SK-N-SH treated with all-trans-retinoic acid at 6 μM for 48 hours (cell line): ENCODE measurements at regions not wholly inside any gene's neighbourhood (a gene's known extent, or its start where the extent isn't known, plus 50 kb on each side); places are given as distances from the start of the nearest gene placed in this dataset.

Experiments
- ATAC-seq: fragments of 200-7000 bp; cut with Tn5 transposase; 3 replicates; pipeline ENCODE4 v1.9.1; 2020; ENCODE audit warnings: mild to moderate bottlenecking, moderate library complexity
- ARNTL ChIP-seq: fragments of 450-650 bp; formaldehyde crosslinking; IDR thresholded peaks from 2 replicates; pipeline ENCODE4 v1.5.0; 2020; ENCODE audit warnings: low read depth, mild to moderate bottlenecking, moderate library complexity, borderline replicate concordance
- BACH2 ChIP-seq: fragments of 250-450 bp; sonication (Bioruptor Pico); IDR thresholded peaks from 2 replicates; pipeline ENCODE4 v1.9.0; 2021; ENCODE audit warnings: mild to moderate bottlenecking, borderline replicate concordance
- CREB5 ChIP-seq: fragments of 250-450 bp; sonication (Bioruptor Pico); IDR thresholded peaks from 2 replicates; pipeline ENCODE4 v1.5.1; 2020; ENCODE audit warnings: low read depth, mild to moderate bottlenecking, moderate library complexity
- CSDC2 ChIP-seq: fragments of 250-450 bp; sonication (Bioruptor Pico); IDR thresholded peaks from 2 replicates; pipeline ENCODE4 v1.5.0; 2020; ENCODE audit warnings: mild to moderate bottlenecking, moderate library complexity
- CSRNP3 ChIP-seq: fragments of 250-450 bp; sonication (Bioruptor Pico); IDR thresholded peaks from 2 replicates; pipeline ENCODE4 v1.5.1; 2021; ENCODE audit warnings: mild to moderate bottlenecking, moderate library complexity
- ESRRG ChIP-seq: fragments of 250-450 bp; sonication (Bioruptor Pico); IDR thresholded peaks from 2 replicates; pipeline ENCODE4 v1.6.1; 2021; ENCODE audit warnings: mild to moderate bottlenecking
- GLIS3 ChIP-seq: fragments of 250-450 bp; sonication (Bioruptor Pico); IDR thresholded peaks from 2 replicates; pipeline ENCODE4 v1.5.0; 2020; ENCODE audit warnings: mild to moderate bottlenecking, moderate library complexity
- ISL1 ChIP-seq: fragments of 250-450 bp; sonication (Bioruptor Pico); IDR thresholded peaks from 2 replicates; pipeline ENCODE4 v2.1.2; 2022; ENCODE audit warnings: mild to moderate bottlenecking, moderate library complexity
- OSR1 ChIP-seq: fragments of 250-450 bp; sonication (Bioruptor Pico); IDR thresholded peaks from 2 replicates; pipeline ENCODE4 v1.8.0; 2022; ENCODE audit warnings: moderate library complexity, mild to moderate bottlenecking, inconsistent platforms
- PATZ1 ChIP-seq: fragments of 250-450 bp; sonication (Bioruptor Pico); IDR thresholded peaks from 2 replicates; pipeline ENCODE4 v1.8.0; 2020; ENCODE audit warnings: mild to moderate bottlenecking, moderate library complexity, borderline replicate concordance
- POU6F1 ChIP-seq: fragments of 250-450 bp; sonication (Bioruptor Pico); IDR thresholded peaks from 2 replicates; pipeline ENCODE4 v1.8.0; 2021; ENCODE audit warnings: low read depth, mild to moderate bottlenecking, moderate library complexity, borderline replicate concordance
- RARB ChIP-seq: fragments of 250-450 bp; sonication (Bioruptor Pico); IDR thresholded peaks from 2 replicates; pipeline ENCODE4 v1.8.0; 2021; ENCODE audit warnings: mild to moderate bottlenecking, moderate library complexity
- SNAI2 ChIP-seq: fragments of 250-450 bp; sonication (Bioruptor Pico); IDR thresholded peaks from 2 replicates; pipeline ENCODE4 v1.5.0; 2020; ENCODE audit warnings: mild to moderate bottlenecking, moderate library complexity
- TCF4 ChIP-seq: fragments of 250-450 bp; sonication (Bioruptor Pico); IDR thresholded peaks from 2 replicates; pipeline ENCODE4 v1.8.0; 2021; ENCODE audit warnings: mild to moderate bottlenecking, moderate library complexity, borderline replicate concordance
- TSHZ2 ChIP-seq: fragments of 250-450 bp; sonication (Bioruptor Pico); IDR thresholded peaks from 2 replicates; pipeline ENCODE4 v1.5.0; 2020; ENCODE audit warnings: mild to moderate bottlenecking, moderate library complexity
- ZC3H10 ChIP-seq: fragments of 250-450 bp; sonication (Bioruptor Pico); IDR thresholded peaks from 2 replicates; pipeline ENCODE4 v1.5.1; 2021; ENCODE audit warnings: mild to moderate bottlenecking, moderate library complexity
- ZFP3 ChIP-seq: fragments of 250-450 bp; sonication (Bioruptor Pico); IDR thresholded peaks from 2 replicates; pipeline ENCODE4 v1.5.0; 2020; ENCODE audit warnings: mild to moderate bottlenecking, moderate library complexity
- ZFP30 ChIP-seq: fragments of 450-650 bp; formaldehyde crosslinking; IDR thresholded peaks from 2 replicates; pipeline ENCODE4 v1.5.0; 2022; ENCODE audit warnings: mild to moderate bottlenecking, moderate library complexity
- ZNF565 ChIP-seq: fragments of 450-650 bp; formaldehyde crosslinking; conservative IDR thresholded peaks from 2 replicates; pipeline ENCODE4 v1.5.0; 2020; ENCODE audit warnings: low read depth, mild to moderate bottlenecking, moderate library complexity
- ZNF8 ChIP-seq: fragments of 450-650 bp; formaldehyde crosslinking; IDR thresholded peaks from 2 replicates; pipeline ENCODE4 v1.5.0; 2020; ENCODE audit warnings: mild to moderate bottlenecking, moderate library complexity

- ATAC-seq = peak; percentile 80
- TF ChIP-seq BACH2 (CRISPR knock-in tag) (no peak), ZC3H10 (CRISPR knock-in tag) (no peak), CREB5 (CRISPR knock-in tag) (no peak), ARNTL (CRISPR knock-in tag) (no peak), OSR1 (CRISPR knock-in tag) (no peak)
These were observed 355.4 kb downstream of the OTOL1 start for GRCh38 chr3:161851941-161852566.

GRCh38 chr3:161852744-161853143 is 356.1 kb downstream of the OTOL1 start:
- no peak for ATAC-seq
- TF ChIP-seq TCF4 (CRISPR knock-in tag) = no peak
- TF ChIP-seq ARNTL (CRISPR knock-in tag) = no peak
- no peak for TF ChIP-seq ISL1
- TF ChIP-seq POU6F1 = no peak
- no peak for TF ChIP-seq ZNF8 (CRISPR knock-in tag)
- no peak for TF ChIP-seq ESRRG (CRISPR knock-in tag)

- TF ChIP-seq CSDC2 = no peak
- TF ChIP-seq BACH2 (CRISPR knock-in tag) = no peak
- no peak for TF ChIP-seq ZNF565
- no peak for TF ChIP-seq RARB (CRISPR knock-in tag)
- TF ChIP-seq GLIS3 = no peak
- TF ChIP-seq TCF4 (CRISPR knock-in tag) = no peak
- TF ChIP-seq TSHZ2 (CRISPR knock-in tag) = no peak
- TF ChIP-seq ZFP30 (CRISPR knock-in tag) = no peak
- no peak for TF ChIP-seq POU6F1
- TF ChIP-seq CSRNP3 (CRISPR knock-in tag) = no peak
- no peak for TF ChIP-seq OSR1 (CRISPR knock-in tag)
- no peak for TF ChIP-seq ESRRG (CRISPR knock-in tag)
- no peak for TF ChIP-seq ZFP3 (CRISPR knock-in tag)
- TF ChIP-seq CREB5 (CRISPR knock-in tag) = no peak
- no peak for TF ChIP-seq PATZ1
- no peak for TF ChIP-seq SNAI2 (CRISPR knock-in tag)
- ATAC-seq = peak; percentile 80
These were observed 357.7 kb downstream of the OTOL1 start for GRCh38 chr3:161854232-161854771.
